ENCODE measurements at regions not wholly inside any gene's neighbourhood (a gene's known extent, or its start where the extent isn't known, plus 50 kb on each side); places are given as distances from the start of the nearest gene placed in this dataset.

DNA sequence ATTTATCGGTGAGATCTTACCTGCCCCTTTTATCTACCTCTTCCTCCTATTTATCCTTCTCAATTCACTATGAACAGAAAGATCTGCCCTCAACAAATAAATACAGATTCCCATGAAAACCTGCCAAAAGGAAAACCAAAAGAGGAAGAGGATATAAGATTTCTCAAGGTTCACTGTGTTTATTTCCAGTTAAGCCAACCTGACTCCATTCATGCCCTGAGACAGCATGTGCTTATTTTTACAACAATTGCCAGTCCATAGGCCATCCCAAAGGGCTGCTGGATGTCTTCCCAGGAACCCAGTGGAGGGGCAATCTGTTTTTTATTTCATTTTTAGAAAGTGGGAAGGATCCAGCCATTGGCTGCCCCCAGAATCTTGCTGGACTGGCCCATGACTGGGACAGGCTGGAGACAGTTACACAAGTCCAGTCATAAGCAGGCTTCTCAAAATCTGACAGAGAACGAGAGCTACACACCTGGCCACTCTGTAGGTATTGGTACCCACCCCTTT is 209.1 kb downstream of the IRS2 start:
- Histone ChIP-seq H3K9ac (ENCODE audit: extremely low read depth, insufficient read length, low read length) (no peak overlapping the region), H2BK15ac (ENCODE audit: low read depth, low read length) (no peak overlapping the region), H3K23me2 (ENCODE audit: insufficient read length, low read depth, low read length, poor library complexity, severe bottlenecking) (no peaks in the 10 kb centered on the region), H3K27me3 (ENCODE audit: insufficient read depth, low read length) (no peaks in the 10 kb centered on the region), H2BK20ac (ENCODE audit: low read depth, low read length, poor library complexity, severe bottlenecking) (no peak overlapping the region), H3K18ac (ENCODE audit: insufficient read length, low read depth, low read length) (no peak overlapping the region), H3K4me2 (ENCODE audit: insufficient read depth, insufficient read length, low read length) (no peak overlapping the region), H3T11ph (ENCODE audit: low read length) (no peak overlapping the region), H2AK5ac (ENCODE audit: insufficient read length, low read length) (no peak overlapping the region), H3K79me1 (ENCODE audit: insufficient read depth, low read depth, low read length, poor library complexity, severe bottlenecking) (no peaks in the 10 kb centered on the region), H2BK120ac (ENCODE audit: low read depth, low read length, poor library complexity, severe bottlenecking) (no peak overlapping the region), H2AFZ (ENCODE audit: low read length) (no peak overlapping the region), H4K20me1 (ENCODE audit: control insufficient read depth, insufficient read depth, insufficient read length) (no peaks in the 10 kb centered on the region), H3K9me3 (ENCODE audit: control insufficient read depth, low read depth, low read length) (no peaks in the 10 kb centered on the region), H3K27ac (ENCODE audit: insufficient read length, low read depth, low read length) (no peak overlapping the region), H2BK5ac (ENCODE audit: insufficient read length, low read length) (no peak overlapping the region), H4K8ac (replicated peaks; ENCODE audit: insufficient read length, low read depth, low read length) (no peak overlapping the region), H3K4me1 (ENCODE audit: insufficient read depth, low read length) (no peaks in the 10 kb centered on the region), H3K79me2 (ENCODE audit: insufficient read depth, low read length) (no peaks in the 10 kb centered on the region), H4K5ac (ENCODE audit: insufficient read length, low read depth, low read length) (no peak overlapping the region), H3K56ac (ENCODE audit: insufficient read length, low read depth, low read length) (no peak overlapping the region), H2BK12ac (ENCODE audit: insufficient read length, low read depth, low read length) (no peak overlapping the region), H3K4ac (ENCODE audit: low read depth, low read length) (no peak overlapping the region), H4K91ac (ENCODE audit: insufficient read length, low read depth, low read length) (no peak overlapping the region), H3K14ac (ENCODE audit: insufficient read depth, low read length) (no peak overlapping the region), H3K23ac (ENCODE audit: insufficient read length, low read depth, low read length) (no peak overlapping the region)
- no peak for DNase-seq
- H3K27me3 Mint-ChIP-seq (ENCODE audit: low read depth) = no peaks in the 10 kb centered on the region
- H3K27ac Mint-ChIP-seq = no peak overlapping the region
- H3K4me3 Mint-ChIP-seq = no peak overlapping the region
- H3K36me3 Mint-ChIP-seq (ENCODE audit: insufficient read depth in 1 of 3, low read depth in 3 of 3) = no peaks in the 10 kb centered on the region; a peak in 1 of 7 replicates
- H3K4me1 Mint-ChIP-seq = peaks cover 0 to 5% of the 10 kb centered on the region in 2 experiments; a peak in 2 of 4 replicates
- TF ChIP-seq CTCF (conservative IDR thresholded peaks at IDR 0.05) = no peak
- no peaks in the 10 kb centered on the region for H3K9me3 Mint-ChIP-seq
- WGBS (ENCODE audit: extremely low coverage, insufficient read length, low lambda C conversion rate) = no CpG with 5 or more reads among the region's 2 CpGs

Measured in H9 (cell line).